HG02798 (cell line): ENCODE measurements at regions not wholly inside any gene's neighbourhood (a gene's known extent, or its start where the extent isn't known, plus 50 kb on each side); places are given as distances from the start of the nearest gene placed in this dataset.
"Not testable (repeated sequence)": the region's sequence is repeated elsewhere in the genome, so short reads cannot be mapped to it uniquely, and the experiment has no call there.

Experiments used
- ATAC-seq: cut with Tn5 transposase; IDR thresholded peaks from one replicate; pipeline ENCODE4 v1.9.1; 2021; ENCODE audit warnings: mild to moderate bottlenecking; ENCODE audit not compliant: unreplicated experiment, poor library complexity

DNA sequence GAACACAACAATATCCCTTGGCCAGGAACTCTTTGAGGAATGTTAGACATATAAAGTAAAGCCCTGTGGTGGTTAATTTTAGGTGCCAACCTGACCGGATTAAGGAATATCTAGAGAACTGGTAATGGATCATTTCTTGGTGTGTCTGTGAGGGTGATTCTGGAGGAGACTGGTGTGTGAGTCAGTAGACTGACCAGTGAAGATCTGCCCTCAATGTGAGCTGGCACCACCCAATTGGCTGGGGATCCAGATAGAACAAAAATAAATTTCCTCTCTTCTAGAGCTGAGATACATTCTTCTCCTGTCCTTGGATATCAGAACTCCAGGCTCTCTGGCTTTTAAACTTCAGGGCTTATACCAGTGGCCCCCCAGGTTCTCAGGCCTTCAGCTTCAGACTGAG is 56.2 kb upstream of the TNPO1 start:
- no peak for ATAC-seq

DNA sequence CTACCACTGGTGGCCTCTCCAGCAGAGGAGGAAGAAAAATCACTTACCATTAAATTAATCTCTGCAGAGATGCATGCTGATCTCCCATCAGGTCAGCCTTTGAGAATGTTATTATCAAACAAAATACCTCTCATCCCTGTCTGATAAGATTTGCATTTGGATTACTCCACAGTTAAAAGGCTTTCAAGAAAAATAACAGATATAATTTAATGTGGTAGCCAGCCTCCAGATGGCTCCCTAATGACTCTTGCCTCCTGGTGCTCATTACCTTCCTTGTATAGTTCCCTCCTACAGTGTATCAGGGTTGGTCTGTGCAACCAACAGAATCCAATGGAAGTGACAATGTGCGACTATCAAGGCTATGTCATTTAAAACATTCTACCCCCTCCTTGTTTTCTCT is 63.6 kb upstream of the TNPO1 start:
- no peak for ATAC-seq

DNA sequence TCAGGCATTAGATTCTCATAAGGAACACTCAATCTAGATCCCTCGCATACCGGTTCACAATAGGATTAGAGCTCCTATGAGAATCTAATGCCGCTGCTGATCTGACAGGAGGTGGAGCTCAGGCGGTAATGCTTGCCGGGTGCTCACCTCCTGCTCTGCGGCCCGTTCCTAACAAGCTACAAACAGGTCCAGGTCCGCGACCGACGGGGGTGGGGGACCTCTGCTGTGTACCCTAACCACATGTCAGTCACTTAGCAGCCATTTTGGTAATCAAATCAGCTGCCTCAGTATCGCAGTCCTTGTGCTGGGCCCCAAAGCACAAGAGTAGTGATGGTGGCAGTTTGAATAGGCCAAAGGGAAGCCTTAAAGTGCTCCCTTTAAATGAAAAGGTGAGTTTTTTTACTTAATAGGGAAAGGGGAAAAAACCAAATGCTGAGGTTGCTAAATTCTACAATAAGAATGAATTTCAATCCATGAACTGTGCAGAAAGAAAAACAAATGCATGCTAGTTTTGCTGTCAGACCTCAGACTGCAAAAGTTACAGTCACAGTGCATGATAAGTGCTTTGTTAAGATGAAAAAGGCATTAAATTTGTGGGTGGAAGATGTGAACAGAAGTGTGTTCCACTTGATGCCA is 67.0 kb upstream of the TNPO1 start:
- ATAC-seq, result no peak

DNA sequence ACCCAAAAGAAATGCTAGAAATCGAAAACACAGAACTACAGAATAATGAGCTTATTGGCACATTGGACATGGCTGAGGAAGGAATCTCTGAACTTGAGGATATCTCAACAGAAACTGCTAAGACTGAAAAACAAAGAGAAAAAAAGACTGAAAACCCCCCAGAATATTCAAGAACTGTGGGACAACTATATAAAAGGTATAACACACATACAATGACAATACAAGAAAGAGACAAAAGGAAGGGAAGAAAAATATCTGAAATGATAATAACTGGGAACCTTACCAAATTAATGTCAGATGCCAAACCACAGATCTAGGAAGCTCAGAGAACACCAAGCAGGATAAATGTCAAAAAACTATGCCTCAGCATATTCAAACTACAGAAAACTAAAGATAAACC is 68.6 kb upstream of the TNPO1 start:
- no peak for ATAC-seq

DNA sequence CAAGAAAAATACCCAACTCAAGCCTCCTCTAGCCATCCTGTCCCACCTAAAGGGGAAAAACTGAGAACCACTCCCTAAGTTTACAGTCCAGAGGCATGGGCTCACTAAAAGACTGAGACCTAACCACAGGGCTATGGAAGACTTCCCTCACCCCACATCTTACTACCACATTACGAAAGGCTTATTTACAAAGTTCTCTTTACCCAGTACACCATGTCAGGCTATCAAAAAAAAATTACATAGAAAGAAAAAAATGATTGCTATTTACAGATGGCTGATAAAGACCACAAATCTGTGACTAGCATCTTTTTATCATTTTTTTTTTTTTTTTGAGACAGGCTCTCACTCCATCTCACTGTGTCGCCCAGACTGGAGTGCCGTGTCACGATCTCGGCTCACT is 69.7 kb upstream of the TNPO1 start:
- no peak for ATAC-seq

DNA sequence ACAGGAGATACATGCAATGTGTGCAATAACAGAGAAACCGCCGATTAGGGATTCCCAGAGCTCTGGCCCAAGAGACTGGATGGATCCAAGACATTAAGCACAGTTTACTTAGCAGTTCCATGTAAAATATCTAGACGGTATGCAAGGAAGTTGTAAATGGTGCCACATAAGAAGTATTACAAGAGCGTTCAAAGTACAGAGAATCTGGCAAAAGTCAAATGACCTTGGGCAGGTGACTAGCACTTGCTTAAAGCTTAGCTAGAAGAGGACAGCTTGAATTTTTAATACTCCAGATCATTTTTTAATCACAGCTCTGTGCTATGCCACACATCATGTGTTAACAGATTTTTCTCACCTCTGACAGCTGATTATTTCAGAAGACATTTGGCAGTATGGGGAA is 72.3 kb upstream of the TNPO1 start:
- ATAC-seq, result no peak

GRCh38 chr5:72741805-72742204 is 74.7 kb upstream of the TNPO1 start:
- no peak for ATAC-seq

GRCh38 chr5:72733810-72734209 is 82.7 kb upstream of the TNPO1 start:
- ATAC-seq, result no peak

DNA sequence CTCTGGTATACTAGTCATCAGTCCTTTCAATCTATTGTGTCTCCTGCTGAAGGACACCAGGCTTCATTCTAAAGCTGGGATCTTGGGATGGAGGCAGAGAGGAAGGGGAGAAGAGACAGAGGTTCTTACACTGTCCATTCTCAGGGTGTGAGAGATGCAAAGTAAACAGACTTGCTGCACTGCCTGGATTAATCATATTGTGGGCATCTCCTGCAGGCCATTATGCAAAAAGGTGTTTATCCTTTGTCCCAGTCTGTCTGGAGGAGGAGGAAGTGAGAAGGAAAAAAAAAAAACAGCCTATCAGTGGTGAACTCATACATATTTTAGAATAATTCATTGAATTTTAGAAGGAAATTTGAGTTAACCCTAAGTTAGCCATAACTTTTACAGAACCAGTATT is 92.9 kb upstream of the TNPO1 start:
- ATAC-seq, result no peak

DNA sequence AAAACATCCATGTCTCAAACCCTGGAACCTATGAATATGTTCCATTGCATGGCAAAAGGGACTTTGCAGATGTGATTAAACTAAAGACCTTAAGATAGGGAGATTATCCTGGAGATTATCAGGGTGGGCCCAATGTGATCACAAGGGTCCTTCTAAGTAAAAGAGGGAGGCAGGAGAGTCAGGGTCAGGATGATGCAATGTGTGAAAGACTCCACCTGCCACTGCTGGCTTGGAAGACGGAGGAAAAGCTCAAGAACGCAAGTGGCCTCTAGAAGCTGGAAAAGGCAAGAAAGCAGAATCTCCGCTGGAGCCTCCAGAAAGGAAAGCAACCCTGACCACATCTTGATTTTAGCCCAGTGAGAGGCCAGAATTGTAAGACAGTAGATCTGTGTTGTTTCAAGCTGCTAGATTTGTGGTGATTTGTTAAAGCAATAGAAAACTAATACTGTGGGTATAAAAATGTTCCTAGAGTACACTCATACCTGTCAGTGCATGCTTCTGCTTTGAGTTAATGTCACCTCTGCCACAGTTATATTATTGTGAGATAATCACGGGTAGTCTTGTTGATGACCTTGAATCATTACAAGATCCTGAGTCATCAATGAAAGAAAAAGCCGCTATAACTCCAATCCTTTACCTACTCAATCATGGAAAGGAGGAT is 93.5 kb upstream of the TNPO1 start:
- ATAC-seq, result no peak

GRCh38 chr5:72721844-72722243 is 94.6 kb upstream of the TNPO1 start:
- ATAC-seq, result no peak

DNA sequence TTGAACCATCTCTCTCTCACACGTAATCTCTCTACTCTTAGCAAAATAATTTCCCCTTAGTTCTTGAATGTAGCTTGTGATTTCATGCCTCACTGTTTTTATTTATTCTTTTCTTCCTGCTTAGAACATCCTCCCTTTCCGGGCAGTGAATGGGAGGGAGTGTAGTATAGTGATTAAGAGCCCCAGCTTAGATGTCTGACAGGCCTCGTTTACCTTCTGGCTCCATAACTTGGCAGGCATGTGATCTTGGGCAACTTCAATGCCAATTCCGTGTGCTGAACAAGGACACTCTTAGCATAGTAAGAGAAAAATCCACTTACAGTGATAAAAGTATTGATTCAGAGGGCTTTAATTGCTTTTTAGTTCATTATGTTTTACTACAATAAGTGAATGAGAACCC is 96.3 kb upstream of the TNPO1 start:
- ATAC-seq, result no peak

- no peak for ATAC-seq
Measured at GRCh38 chr5:72711351-72711750, 105.1 kb upstream of the TNPO1 start.

- no peak for ATAC-seq
Measured at GRCh38 chr5:72709341-72709740, 107.1 kb upstream of the TNPO1 start.

- no peak for ATAC-seq
Measured at GRCh38 chr5:72705178-72705577, 111.3 kb upstream of the TNPO1 start.

DNA sequence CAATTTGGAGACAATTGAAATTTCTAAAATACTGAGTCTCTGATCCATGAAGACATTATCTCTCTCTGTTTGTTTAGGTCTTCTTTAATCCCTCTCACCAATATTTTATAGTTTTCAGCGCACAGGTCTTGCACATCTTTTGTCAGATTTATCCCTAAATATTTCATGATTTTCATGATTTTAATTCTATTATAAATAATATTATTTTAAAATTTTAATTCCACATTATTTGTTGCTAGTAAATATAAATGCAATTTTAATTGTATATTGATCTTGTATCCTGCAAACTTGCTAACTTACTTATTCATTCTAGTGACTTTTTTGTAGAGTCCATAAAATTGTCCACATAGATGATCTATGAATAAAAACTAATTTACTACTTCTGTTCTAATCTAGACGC is 112.6 kb upstream of the TNPO1 start:
- no peak for ATAC-seq

GRCh38 chr5:72702881-72703434 is 113.5 kb upstream of the TNPO1 start:
- no peak for ATAC-seq

- ATAC-seq, result not testable (repeated sequence)
Measured at GRCh38 chr5:72702105-72702504, 114.4 kb upstream of the TNPO1 start.

- no peak for ATAC-seq
Measured at GRCh38 chr5:72698481-72698880, 118.0 kb upstream of the TNPO1 start.

- ATAC-seq, result no peak
Measured at GRCh38 chr5:72697622-72698021, 118.8 kb upstream of the TNPO1 start.

DNA sequence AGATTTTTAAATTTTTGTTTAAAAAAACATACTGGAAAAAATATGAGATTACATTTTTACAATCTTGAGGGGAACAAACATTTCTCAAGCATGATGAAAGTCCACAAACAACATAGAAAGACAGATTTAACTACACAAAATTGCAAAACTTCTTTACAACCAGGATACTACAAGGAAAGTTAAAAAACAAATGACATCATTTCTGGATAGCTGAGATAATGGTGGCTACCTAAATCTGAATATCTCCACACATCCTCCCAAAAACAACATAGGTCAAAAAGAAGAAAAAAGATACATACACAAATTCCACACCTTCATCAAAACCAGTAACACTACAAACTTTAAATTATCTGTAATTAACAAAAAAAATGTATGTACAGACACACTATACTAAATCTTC is 120.8 kb upstream of the TNPO1 start:
- no peak for ATAC-seq

DNA sequence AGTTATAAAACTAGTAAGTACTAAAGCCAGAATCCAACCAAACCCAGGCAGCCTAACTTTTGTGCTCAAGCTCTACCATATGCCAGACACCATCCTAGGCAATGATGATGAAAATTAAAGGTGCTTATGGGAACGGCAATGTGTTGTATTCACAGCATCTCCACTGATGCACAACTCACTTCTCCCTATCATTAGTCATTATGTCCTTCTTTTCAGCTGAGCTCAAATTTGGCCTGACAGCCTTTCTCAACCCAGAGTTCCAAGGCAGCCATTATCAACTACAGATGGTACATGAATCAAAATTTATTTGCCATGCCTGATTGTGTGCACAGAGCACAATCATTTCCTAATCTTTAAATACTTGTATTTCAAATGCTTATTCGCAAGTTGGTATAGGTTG is 121.6 kb upstream of the TNPO1 start:
- no peak for ATAC-seq
